ENCODE measurements at regions not wholly inside any gene's neighbourhood (a gene's known extent, or its start where the extent isn't known, plus 50 kb on each side); places are given as distances from the start of the nearest gene placed in this dataset.

GRCh38 chr18:34990597-34990996 is 50.6 kb upstream of the MAPRE2 start:
- peak; percentile 70 for ATAC-seq (ENCODE audit: insufficient number of reproducible peaks, low FRiP score, low read depth)
- Histone ChIP-seq H3K27me3 (replicated peaks; ENCODE audit: insufficient read depth) (no peaks in the 10 kb centered on the region), H3K4me1 (ENCODE audit: control insufficient read depth in 1 of 2, low read depth in 2 of 2) (peaks cover 11 to 25% of the 10 kb centered on the region in 2 donors), H3K9me3 (no peaks in the 10 kb centered on the region), H3K4me3 (no peak overlapping the region), H3K27ac (peak overlapping the region in 1 of 2 donors; percentile 22), H3K36me3 (no peaks in the 10 kb centered on the region)
- no peak for DNase-seq (ENCODE audit: low spot score)
- TF ChIP-seq, protein P1, sequence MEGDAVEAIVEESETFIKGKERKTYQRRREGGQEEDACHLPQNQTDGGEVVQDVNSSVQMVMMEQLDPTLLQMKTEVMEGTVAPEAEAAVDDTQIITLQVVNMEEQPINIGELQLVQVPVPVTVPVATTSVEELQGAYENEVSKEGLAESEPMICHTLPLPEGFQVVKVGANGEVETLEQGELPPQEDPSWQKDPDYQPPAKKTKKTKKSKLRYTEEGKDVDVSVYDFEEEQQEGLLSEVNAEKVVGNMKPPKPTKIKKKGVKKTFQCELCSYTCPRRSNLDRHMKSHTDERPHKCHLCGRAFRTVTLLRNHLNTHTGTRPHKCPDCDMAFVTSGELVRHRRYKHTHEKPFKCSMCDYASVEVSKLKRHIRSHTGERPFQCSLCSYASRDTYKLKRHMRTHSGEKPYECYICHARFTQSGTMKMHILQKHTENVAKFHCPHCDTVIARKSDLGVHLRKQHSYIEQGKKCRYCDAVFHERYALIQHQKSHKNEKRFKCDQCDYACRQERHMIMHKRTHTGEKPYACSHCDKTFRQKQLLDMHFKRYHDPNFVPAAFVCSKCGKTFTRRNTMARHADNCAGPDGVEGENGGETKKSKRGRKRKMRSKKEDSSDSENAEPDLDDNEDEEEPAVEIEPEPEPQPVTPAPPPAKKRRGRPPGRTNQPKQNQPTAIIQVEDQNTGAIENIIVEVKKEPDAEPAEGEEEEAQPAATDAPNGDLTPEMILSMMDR (IDR thresholded peaks at IDR 0.05), result no peak

DNA sequence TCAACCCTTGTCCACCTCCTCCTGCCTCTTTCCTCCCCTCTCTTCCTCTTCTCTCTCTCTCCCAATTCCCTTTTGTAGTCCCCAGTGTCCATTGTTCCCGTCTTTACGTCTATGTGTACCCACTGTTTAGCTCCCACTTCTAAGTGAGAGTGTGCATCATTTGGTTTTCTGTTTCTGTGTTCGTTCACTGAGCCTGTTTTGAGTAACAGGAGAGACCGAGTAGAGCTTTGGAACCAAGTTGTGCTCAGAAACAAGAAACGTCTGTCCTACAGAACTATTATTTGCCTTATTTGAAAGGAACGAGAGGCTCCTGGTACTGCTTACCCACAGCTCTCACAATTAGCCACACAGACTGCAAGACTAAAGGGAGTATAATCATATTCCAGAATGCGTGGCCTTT is 50.1 kb upstream of the MAPRE2 start:
- no peak for DNase-seq (ENCODE audit: low spot score)
- Histone ChIP-seq H3K4me3 (no peak overlapping the region), H3K27me3 (replicated peaks; ENCODE audit: insufficient read depth) (no peaks in the 10 kb centered on the region), H3K36me3 (no peaks in the 10 kb centered on the region), H3K4me1 (ENCODE audit: control insufficient read depth in 1 of 2, low read depth in 2 of 2) (peaks cover 11 to 25% of the 10 kb centered on the region in 2 donors), H3K27ac (peak overlapping the region in 1 of 2 donors; percentile 22), H3K9me3 (no peaks in the 10 kb centered on the region)
- peak; percentile 9 for ATAC-seq (ENCODE audit: insufficient number of reproducible peaks, low FRiP score, low read depth)
- TF ChIP-seq, protein P1 (IDR thresholded peaks at IDR 0.05), result no peak
